Left kidney (tissue), 1 donor: ENCODE measurements at regions not wholly inside any gene's neighbourhood (a gene's known extent, or its start where the extent isn't known, plus 50 kb on each side); places are given as distances from the start of the nearest gene placed in this dataset.

ENCODE experiments used
- DNase-seq: peaks from one replicate; pipeline ENCODE4 v3.0.0-alpha.2; 2013

GRCh38 chr18:28972333-28972907, 795.5 kb upstream of the CDH2 start:
- no peak for DNase-seq

GRCh38 chr18:28963481-28963880, 786.6 kb upstream of the CDH2 start:
- DNase-seq, result no peak

- DNase-seq, result peak; percentile 22
Measured at GRCh38 chr18:28961669-28962228, 784.8 kb upstream of the CDH2 start.

- DNase-seq, result no peak
Measured at GRCh38 chr18:28960146-28960545, 783.2 kb upstream of the CDH2 start.

GRCh38 chr18:28952339-28952738, 775.4 kb upstream of the CDH2 start:
- no peak for DNase-seq

GRCh38 chr18:28947900-28948299, 771.0 kb upstream of the CDH2 start:
- no peak for DNase-seq

- no peak for DNase-seq
Measured at GRCh38 chr18:28946471-28946870, 769.5 kb upstream of the CDH2 start.

GRCh38 chr18:28922936-28923335, 746.0 kb upstream of the CDH2 start:
- DNase-seq, result no peak

GRCh38 chr18:28916456-28916855, 739.5 kb upstream of the CDH2 start:
- no peak for DNase-seq

GRCh38 chr18:28905509-28905908, 728.6 kb upstream of the CDH2 start:
- DNase-seq, result no peak

- no peak for DNase-seq
Measured at GRCh38 chr18:28904789-28905364, 727.9 kb upstream of the CDH2 start.

GRCh38 chr18:28903306-28903705, 726.4 kb upstream of the CDH2 start:
- no peak for DNase-seq

- DNase-seq, result no peak
Measured at GRCh38 chr18:28890791-28891190, 713.9 kb upstream of the CDH2 start.

GRCh38 chr18:28884304-28884703, 707.4 kb upstream of the CDH2 start:
- no peak for DNase-seq

- DNase-seq, result no peak
Measured at GRCh38 chr18:28880856-28881255, 703.9 kb upstream of the CDH2 start.

- no peak for DNase-seq
Measured at GRCh38 chr18:28875059-28875458, 698.1 kb upstream of the CDH2 start.

- DNase-seq, result no peak
Measured at GRCh38 chr18:28863396-28863795, 686.5 kb upstream of the CDH2 start.

GRCh38 chr18:28858248-28858647, 681.3 kb upstream of the CDH2 start:
- DNase-seq, result no peak

GRCh38 chr18:28855989-28856388, 679.1 kb upstream of the CDH2 start:
- no peak for DNase-seq

- no peak for DNase-seq
Measured at GRCh38 chr18:28855524-28855923, 678.6 kb upstream of the CDH2 start.

- DNase-seq, result no peak
Measured at GRCh38 chr18:28854964-28855363, 678.0 kb upstream of the CDH2 start.

- no peak for DNase-seq
Measured at GRCh38 chr18:28846958-28847357, 670.0 kb upstream of the CDH2 start.

- DNase-seq, result no peak
Measured at GRCh38 chr18:28837100-28837499, 660.2 kb upstream of the CDH2 start.

- DNase-seq, result no peak
Measured at GRCh38 chr18:28834889-28835288, 658.0 kb upstream of the CDH2 start.
